ENCODE measurements at regions not wholly inside any gene's neighbourhood (a gene's known extent, or its start where the extent isn't known, plus 50 kb on each side); places are given as distances from the start of the nearest gene placed in this dataset.
"Not testable (repeated sequence)": the region's sequence is repeated elsewhere in the genome, so short reads cannot be mapped to it uniquely, and the experiment has no call there.

DNA sequence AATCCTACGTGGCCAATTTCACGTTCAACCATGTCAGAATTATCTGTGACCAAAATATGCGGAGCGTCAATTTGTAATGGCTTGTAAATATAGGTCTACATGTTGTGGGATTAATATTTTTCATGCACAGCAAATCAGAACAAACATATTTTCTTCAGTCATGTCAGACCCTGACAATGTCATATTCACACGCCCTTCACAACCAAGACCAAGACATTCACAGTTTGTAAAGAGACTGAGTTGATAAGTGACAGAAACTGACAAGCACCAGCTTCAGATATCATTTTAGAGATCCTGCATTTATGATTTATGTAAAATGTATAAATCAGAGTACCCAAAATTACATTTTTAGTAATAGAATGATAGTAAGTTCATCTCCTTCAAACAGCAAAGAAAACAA lies 57.3 kb upstream of the NOVA1 start:
- Histone ChIP-seq H3K27me3 (ENCODE audit: low read depth) (no peaks in the 10 kb centered on the region), H3K4me1 (no peaks in the 10 kb centered on the region), H3K4me3 (no peak overlapping the region), H3K27ac (no peak overlapping the region), H3K36me3 (no peaks in the 10 kb centered on the region), H3K9me3 (no peaks in the 10 kb centered on the region)
- TF ChIP-seq, protein P1, sequence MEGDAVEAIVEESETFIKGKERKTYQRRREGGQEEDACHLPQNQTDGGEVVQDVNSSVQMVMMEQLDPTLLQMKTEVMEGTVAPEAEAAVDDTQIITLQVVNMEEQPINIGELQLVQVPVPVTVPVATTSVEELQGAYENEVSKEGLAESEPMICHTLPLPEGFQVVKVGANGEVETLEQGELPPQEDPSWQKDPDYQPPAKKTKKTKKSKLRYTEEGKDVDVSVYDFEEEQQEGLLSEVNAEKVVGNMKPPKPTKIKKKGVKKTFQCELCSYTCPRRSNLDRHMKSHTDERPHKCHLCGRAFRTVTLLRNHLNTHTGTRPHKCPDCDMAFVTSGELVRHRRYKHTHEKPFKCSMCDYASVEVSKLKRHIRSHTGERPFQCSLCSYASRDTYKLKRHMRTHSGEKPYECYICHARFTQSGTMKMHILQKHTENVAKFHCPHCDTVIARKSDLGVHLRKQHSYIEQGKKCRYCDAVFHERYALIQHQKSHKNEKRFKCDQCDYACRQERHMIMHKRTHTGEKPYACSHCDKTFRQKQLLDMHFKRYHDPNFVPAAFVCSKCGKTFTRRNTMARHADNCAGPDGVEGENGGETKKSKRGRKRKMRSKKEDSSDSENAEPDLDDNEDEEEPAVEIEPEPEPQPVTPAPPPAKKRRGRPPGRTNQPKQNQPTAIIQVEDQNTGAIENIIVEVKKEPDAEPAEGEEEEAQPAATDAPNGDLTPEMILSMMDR (IDR thresholded peaks at IDR 0.05) = no peak
- DNase-seq = no peak
- intact Hi-C loops (cut with DNase I) = no loop called here
- no peak for ATAC-seq

DNA sequence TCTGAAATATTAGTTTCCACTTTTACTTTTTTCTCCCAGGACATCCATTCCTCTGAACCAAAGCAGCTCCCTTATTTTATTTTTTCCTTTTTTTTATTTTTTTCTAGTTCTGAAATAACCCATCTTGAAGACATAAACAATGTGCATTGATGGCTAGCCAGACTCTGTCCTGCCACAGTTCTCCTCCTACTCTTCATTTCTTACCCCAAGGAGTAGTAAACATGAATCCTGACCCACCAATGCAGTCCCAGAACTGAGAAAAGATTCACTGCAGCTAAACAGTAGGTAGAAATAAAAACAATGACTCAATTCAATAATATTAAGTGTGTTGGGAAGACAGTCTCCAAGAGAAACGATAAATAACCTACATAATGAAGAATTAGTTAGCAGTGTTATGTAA lies 65.7 kb upstream of the NOVA1 start:
- TF ChIP-seq, protein P1 (IDR thresholded peaks at IDR 0.05) = no peak
- ATAC-seq = no peak
- Histone ChIP-seq H3K27ac (no peak overlapping the region), H3K4me1 (no peaks in the 10 kb centered on the region), H3K27me3 (ENCODE audit: low read depth) (no peaks in the 10 kb centered on the region), H3K36me3 (no peaks in the 10 kb centered on the region), H3K9me3 (peaks cover 4% of the 10 kb centered on the region), H3K4me3 (no peak overlapping the region)
- intact Hi-C loops (cut with DNase I) = no loop called here
- no peak for DNase-seq

DNA sequence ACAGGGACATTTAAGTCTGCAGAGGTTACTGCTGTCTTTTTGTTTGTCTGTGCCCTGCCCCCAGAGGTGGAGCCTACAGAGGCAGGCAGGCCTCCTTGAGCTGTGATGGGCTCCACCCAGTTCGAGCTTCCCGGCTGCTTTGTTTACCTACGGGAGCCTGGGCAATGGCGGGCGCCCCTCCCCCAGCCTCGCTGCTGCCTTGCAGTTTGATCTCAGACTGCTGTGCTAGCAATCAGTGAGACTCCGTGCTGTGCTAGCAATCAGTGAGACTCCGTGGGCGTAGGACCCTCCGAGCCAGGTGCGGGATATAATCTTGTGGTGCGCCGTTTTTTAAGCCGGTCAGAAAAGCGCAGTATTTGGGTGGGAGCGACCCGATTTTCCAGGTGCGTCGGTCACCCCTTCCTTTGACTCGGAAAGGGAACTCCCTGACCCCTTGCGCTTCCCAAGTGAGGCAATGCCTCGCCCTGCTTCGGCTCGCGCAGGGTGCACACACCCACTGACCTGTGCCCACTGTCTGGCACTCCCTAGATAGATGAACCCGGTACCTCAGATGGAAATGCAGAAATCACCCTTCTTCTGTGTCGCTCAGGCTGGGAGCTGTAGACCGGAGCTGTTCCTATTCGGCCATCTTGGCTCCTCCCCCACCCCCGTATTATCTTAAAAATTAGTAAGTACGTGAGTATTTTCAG lies 81.0 kb upstream of the NOVA1 start:
- ATAC-seq; DNase-seq; H3K27ac ChIP-seq; H3K4me3 ChIP-seq; H3K9me3 ChIP-seq; H3K27me3 ChIP-seq (ENCODE audit: low read depth); intact Hi-C loops (cut with DNase I); H3K4me1 ChIP-seq; H3K36me3 ChIP-seq: not testable (repeated sequence)

DNA sequence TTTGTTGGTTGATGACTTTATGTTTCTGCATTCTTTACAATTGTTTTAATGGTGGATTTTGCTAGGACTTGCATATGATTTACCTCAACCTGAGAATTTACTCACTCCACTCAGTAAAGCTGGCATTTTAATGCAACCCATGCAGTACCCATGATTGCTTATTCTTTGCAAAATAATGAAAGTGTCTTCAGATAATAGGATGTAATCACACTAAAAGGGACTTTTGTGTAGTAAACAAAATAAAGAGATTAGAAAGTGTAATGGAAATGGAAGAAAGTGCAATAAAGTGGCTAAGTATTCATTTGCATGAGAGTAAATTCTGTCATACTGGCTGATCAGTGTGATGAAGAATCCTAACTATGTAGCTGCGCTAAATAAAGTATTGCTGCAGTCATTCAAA lies 87.6 kb upstream of the NOVA1 start:
- Histone ChIP-seq H3K27me3 (ENCODE audit: low read depth) (no peaks in the 10 kb centered on the region), H3K36me3 (no peaks in the 10 kb centered on the region), H3K4me3 (no peak overlapping the region), H3K9me3 (peaks cover 3% of the 10 kb centered on the region), H3K27ac (no peak overlapping the region), H3K4me1 (no peaks in the 10 kb centered on the region)
- intact Hi-C loops (cut with DNase I) = no loop called here
- ATAC-seq = no peak
- TF ChIP-seq, protein P1 (IDR thresholded peaks at IDR 0.05) = no peak
- DNase-seq = no peak

DNA sequence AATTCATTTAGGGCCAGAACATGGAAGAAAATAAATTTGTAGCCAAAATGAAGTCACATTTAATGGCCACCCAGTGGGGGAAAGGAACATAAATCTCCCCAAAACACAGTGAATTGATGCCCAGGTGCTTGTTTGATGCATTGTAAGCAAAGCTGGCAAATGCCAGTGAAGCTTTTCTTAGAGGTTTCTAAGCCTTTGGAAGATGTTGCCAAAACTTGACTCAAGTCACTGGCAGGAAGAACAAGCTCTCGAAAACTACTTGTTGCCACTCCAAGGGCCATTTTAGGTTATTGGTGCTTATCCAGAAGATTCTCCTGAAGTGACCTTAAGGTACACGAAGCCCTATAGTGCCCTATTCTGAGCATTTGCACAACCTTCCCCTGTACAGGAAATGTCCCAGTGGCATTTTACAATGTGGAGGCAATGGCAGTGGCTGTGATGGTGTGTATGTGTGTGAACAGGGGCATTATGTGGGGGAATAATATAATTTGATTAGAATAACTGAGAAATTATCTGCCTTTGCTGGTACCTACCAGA lies 89.5 kb upstream of the NOVA1 start:
- no peaks in the 10 kb centered on the region for H3K27me3 ChIP-seq (ENCODE audit: low read depth)
- H3K9me3 ChIP-seq = no peaks in the 10 kb centered on the region
- no peak overlapping the region for H3K4me3 ChIP-seq
- ATAC-seq = peak; percentile 51 to 56
- DNase-seq = no peak
- H3K27ac ChIP-seq = no peak overlapping the region
- H3K4me1 ChIP-seq = no peaks in the 10 kb centered on the region
- TF ChIP-seq, protein P1 (IDR thresholded peaks at IDR 0.05) = no peak
- intact Hi-C loops (cut with DNase I) = no loop called here
- H3K36me3 ChIP-seq = no peaks in the 10 kb centered on the region

DNA sequence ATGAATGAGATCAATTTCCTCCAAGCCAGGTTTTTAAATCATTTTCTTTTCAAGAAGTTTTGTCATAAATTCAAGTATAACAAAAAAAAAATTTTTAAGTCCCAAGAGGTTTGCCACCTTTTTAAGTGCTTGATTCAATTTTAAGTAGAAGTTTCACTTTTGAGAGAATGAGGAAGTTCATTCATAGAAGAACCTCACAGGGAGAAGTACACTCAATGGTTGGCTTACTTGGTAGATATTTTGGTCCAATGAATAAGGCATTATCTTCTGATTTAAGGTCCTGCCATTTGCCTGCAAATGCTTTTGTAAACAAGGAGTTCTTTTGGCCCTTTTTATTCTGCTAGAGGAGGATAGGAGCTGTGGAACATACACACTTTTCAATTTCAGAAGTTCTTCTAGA lies 96.7 kb upstream of the NOVA1 start:
- no peak for ATAC-seq
- H3K4me3 ChIP-seq = no peak overlapping the region
- intact Hi-C loops (cut with DNase I) = no loop called here
- no peak overlapping the region for H3K27ac ChIP-seq
- no peak for DNase-seq
- H3K36me3 ChIP-seq = no peaks in the 10 kb centered on the region
- no peaks in the 10 kb centered on the region for H3K27me3 ChIP-seq (ENCODE audit: low read depth)
- TF ChIP-seq, protein P1 (IDR thresholded peaks at IDR 0.05) = no peak
- H3K9me3 ChIP-seq = no peaks in the 10 kb centered on the region
- no peaks in the 10 kb centered on the region for H3K4me1 ChIP-seq
